Tibial nerve (tissue), 4 donors: ENCODE measurements at regions not wholly inside any gene's neighbourhood (a gene's known extent, or its start where the extent isn't known, plus 50 kb on each side); places are given as distances from the start of the nearest gene placed in this dataset.

Experiments used
- DNase-seq, 2 donors: peaks; one replicate each; pipeline ENCODE4 v3.0.0-alpha.2; 2019; ENCODE audit warnings: low spot score in 2 of 2
- H3K27ac ChIP-seq, 4 donors: fragments of 200-600 bp; sonication (generic) in 3 of 4; one replicate each; pipeline ENCODE4 v1.5.1; 2017 to 2019; ENCODE audit warnings: mild to moderate bottlenecking in 1 of 4
- H3K27me3 ChIP-seq, 2 donors: fragments of 200-600 bp; sonication (generic) in 1 of 2; one replicate each; pipeline versions ENCODE4 v1.5.1 to v1.6.0; 2017 to 2019
- H3K36me3 ChIP-seq, 3 donors: fragments of 200-600 bp; sonication (generic); one replicate each; pipeline ENCODE4 v1.5.1; 2018 to 2019
- H3K4me1 ChIP-seq, 4 donors: fragments of 200-600 bp; sonication (generic) in 3 of 4; one replicate each; pipeline ENCODE4 v1.5.1; 2017 to 2019
- H3K4me3 ChIP-seq, 4 donors: fragments of 200-600 bp; sonication (generic) in 3 of 4; one replicate each; pipeline ENCODE4 v1.5.1; 2017 to 2019; ENCODE audit warnings: mild to moderate bottlenecking in 1 of 4, moderate library complexity in 1 of 4
- H3K9me3 ChIP-seq, 4 donors: fragments of 200-600 bp; sonication (generic) in 3 of 4; one replicate each; pipeline ENCODE4 v1.5.1; 2017 to 2019
- EP300 ChIP-seq, 2 donors: sonication (generic); formaldehyde crosslinking; IDR thresholded peaks; one replicate each; pipeline ENCODE4 v1.6.1; 2017; ENCODE audit warnings: antibody characterized with exemption in 2 of 2, mild to moderate bottlenecking in 1 of 2
- POLR2A ChIP-seq, 2 donors: fragments of 450-650 bp; IDR thresholded peaks; one replicate each; pipeline ENCODE4 v1.6.1; 2017; ENCODE audit warnings: antibody characterized with exemption in 2 of 2, mild to moderate bottlenecking in 2 of 2, moderate library complexity in 2 of 2
- WGBS, 2 donors: methylation state at CpG; one replicate each; pipeline ENCODE4 v1.1.5; 2018; 5-methylcytosine and 5-hydroxymethylcytosine counted together
- TF ChIP-seq, protein P1 (sequence below), 5 experiments: fragments of 200-600 bp in 3 of 5; fragments of 450-650 bp in 2 of 5; sonication (generic) in 3 of 5; IDR thresholded peaks; one replicate each; pipeline ENCODE4 v1.5.1; 2016 to 2019; ENCODE audit warnings: antibody characterized with exemption in 5 of 5, mild to moderate bottlenecking in 3 of 5, moderate library complexity in 2 of 5

DNA sequence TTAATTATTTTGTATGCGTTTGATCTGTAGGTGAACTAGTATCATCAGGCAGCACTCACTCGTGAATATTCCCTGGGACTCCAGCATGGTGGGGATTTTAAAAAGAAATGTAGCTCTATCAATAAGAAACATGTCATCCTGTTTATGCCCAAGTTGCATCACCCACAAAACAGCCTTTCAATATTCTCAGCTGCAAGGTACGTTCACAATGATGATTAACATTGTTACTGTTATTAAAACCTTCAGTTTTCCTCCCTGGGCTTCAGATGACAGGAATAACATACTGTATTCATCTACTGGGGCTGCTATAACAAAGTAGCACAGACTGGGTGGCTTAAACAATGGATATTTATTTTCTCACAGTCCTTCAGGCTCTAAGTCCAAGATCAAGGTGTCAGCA, 87.9 kb upstream of the KLHL29 start:
- Histone ChIP-seq H3K36me3 (no peaks in the 10 kb centered on the region), H3K9me3 (no peaks in the 10 kb centered on the region), H3K27ac (no peak overlapping the region), H3K27me3 (no peaks in the 10 kb centered on the region), H3K4me3 (no peak overlapping the region), H3K4me1 (peaks cover 0 to 22% (median 6%) of the 10 kb centered on the region in 4 donors)
- WGBS, 2 donors, result 80 to 84% methylated on average over 3 of the region's 3 CpGs
- DNase-seq, result no peak
- TF ChIP-seq EP300 (IDR thresholded peaks at IDR 0.05) (no peak), POLR2A (IDR thresholded peaks at IDR 0.05) (no peak)
- TF ChIP-seq, protein P1, sequence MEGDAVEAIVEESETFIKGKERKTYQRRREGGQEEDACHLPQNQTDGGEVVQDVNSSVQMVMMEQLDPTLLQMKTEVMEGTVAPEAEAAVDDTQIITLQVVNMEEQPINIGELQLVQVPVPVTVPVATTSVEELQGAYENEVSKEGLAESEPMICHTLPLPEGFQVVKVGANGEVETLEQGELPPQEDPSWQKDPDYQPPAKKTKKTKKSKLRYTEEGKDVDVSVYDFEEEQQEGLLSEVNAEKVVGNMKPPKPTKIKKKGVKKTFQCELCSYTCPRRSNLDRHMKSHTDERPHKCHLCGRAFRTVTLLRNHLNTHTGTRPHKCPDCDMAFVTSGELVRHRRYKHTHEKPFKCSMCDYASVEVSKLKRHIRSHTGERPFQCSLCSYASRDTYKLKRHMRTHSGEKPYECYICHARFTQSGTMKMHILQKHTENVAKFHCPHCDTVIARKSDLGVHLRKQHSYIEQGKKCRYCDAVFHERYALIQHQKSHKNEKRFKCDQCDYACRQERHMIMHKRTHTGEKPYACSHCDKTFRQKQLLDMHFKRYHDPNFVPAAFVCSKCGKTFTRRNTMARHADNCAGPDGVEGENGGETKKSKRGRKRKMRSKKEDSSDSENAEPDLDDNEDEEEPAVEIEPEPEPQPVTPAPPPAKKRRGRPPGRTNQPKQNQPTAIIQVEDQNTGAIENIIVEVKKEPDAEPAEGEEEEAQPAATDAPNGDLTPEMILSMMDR (IDR thresholded peaks at IDR 0.05), result no peak

DNA sequence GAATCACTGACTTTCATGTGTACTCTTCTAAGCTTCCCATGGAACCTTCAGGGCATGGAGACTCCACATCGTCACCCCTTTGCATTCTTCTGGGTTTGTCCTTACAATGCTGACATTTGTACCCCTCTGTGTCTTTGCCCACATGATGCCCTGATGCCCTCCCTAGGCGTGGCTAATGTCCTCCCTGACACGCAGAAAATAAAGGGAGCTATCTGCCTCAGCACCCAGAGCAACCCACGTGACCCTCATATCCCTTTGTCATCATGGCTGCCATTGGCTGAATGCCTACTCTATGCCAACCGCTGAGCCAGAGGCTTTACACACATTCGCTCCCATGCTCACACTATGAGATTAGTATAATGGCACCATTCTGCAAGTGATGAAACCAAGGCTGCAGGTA, 86.4 kb upstream of the KLHL29 start:
- no peak for DNase-seq
- Histone ChIP-seq H3K27ac (no peak overlapping the region), H3K9me3 (no peaks in the 10 kb centered on the region), H3K4me3 (no peak overlapping the region), H3K4me1 (peaks cover 0 to 7% (median 2%) of the 10 kb centered on the region in 4 donors), H3K36me3 (no peaks in the 10 kb centered on the region), H3K27me3 (no peaks in the 10 kb centered on the region)
- WGBS, 2 donors, result 94 to 96% methylated on average over 6 of the region's 6 CpGs
- TF ChIP-seq, protein P1 (IDR thresholded peaks at IDR 0.05), result no peak
- TF ChIP-seq EP300 (IDR thresholded peaks at IDR 0.05) (no peak), POLR2A (IDR thresholded peaks at IDR 0.05) (no peak)

DNA sequence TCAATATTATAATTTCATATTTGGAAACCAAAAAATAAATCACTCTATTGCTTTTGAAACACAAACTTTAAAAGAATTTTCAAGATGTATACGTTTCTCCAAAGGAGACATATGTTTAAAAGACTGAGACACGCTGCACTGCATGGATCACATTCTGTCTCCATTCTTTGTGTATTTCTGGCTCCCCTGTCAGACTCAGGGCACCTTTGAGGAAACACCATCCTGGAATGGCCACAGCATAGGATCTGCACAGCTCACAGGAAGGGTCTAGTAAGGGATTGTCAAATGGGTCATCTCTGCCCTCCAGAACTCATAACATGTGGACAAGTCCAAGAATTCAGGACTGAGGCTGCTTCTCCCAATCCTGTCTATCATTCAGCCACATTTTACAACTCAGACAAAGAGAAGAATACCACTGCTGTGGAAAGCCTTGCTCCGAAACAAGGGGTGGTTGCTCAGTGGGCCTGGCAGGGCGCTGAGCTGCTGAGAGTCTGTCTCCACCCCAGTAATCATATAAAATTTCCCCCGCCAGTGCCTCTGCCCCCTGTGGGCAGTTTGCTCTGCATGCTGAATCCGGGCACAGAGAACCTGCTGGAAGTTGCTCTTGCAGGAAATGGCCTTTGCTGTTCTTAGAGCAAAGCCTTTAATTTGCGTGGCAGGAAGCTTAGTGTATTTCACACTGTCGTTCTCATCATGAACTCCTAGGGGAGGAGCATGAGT, 85.3 kb upstream of the KLHL29 start:
- H3K27me3 ChIP-seq, result no peaks in the 10 kb centered on the region
- 79 to 87% methylated on average over 7 to 8 of the region's 8 CpGs for WGBS, 2 donors
- DNase-seq, result no peak
- no peaks in the 10 kb centered on the region for H3K36me3 ChIP-seq
- no peaks in the 10 kb centered on the region for H3K9me3 ChIP-seq
- H3K4me3 ChIP-seq, result no peak overlapping the region
- no peak overlapping the region for H3K27ac ChIP-seq
- no peaks in the 10 kb centered on the region for H3K4me1 ChIP-seq
- TF ChIP-seq POLR2A (IDR thresholded peaks at IDR 0.05), result no peak
- TF ChIP-seq, protein P1 (IDR thresholded peaks at IDR 0.05), result no peak
- no peak for TF ChIP-seq EP300 (IDR thresholded peaks at IDR 0.05)

- TF ChIP-seq EP300 (IDR thresholded peaks at IDR 0.05), result no peak
- TF ChIP-seq, protein P1 (IDR thresholded peaks at IDR 0.05), result no peak
- no peak for TF ChIP-seq POLR2A (IDR thresholded peaks at IDR 0.05)
- no peak overlapping the region for H3K4me3 ChIP-seq
- no peaks in the 10 kb centered on the region for H3K36me3 ChIP-seq
- no peaks in the 10 kb centered on the region for H3K27me3 ChIP-seq
- DNase-seq, result no peak
- no peaks in the 10 kb centered on the region for H3K4me1 ChIP-seq
- no peaks in the 10 kb centered on the region for H3K9me3 ChIP-seq
- no peak overlapping the region for H3K27ac ChIP-seq
Observed at GRCh38 chr2:23301136-23301535, 83.8 kb upstream of the KLHL29 start.

DNA sequence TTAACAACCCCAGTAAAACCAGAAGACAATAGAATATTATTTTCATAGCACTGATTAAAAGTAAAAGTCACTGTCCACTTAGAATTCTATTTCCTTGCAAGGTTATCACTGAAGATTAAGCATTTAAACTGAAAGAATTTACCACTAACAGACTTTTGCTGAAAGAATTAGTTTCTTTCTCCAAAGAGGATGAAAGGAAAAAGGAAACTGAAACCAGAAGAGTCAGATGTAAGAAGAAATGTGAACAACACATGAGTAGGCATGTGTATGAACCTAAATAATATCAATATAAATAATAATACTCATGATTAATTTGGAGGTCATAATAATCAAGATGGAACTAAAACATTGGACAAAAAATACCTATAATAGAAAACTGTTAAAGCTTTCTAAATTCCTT, 82.4 kb upstream of the KLHL29 start:
- Histone ChIP-seq H3K4me3 (no peak overlapping the region), H3K4me1 (no peaks in the 10 kb centered on the region), H3K27me3 (no peaks in the 10 kb centered on the region), H3K9me3 (no peaks in the 10 kb centered on the region), H3K36me3 (no peaks in the 10 kb centered on the region), H3K27ac (no peak overlapping the region)
- DNase-seq, result no peak
- TF ChIP-seq, protein P1 (IDR thresholded peaks at IDR 0.05), result no peak
- no peak for TF ChIP-seq POLR2A (IDR thresholded peaks at IDR 0.05)
- TF ChIP-seq EP300 (IDR thresholded peaks at IDR 0.05), result no peak
